Sigmoid colon (tissue), 4 donors: ENCODE measurements at regions not wholly inside any gene's neighbourhood (a gene's known extent, or its start where the extent isn't known, plus 50 kb on each side); places are given as distances from the start of the nearest gene placed in this dataset.

ENCODE experiments used
- CTCF ChIP-seq, 4 experiments: fragments of 450-650 bp in 3 of 4; fragments of 200-600 bp in 1 of 4; IDR thresholded peaks; one replicate each; pipeline ENCODE4 v1.5.1; 2016 to 2019; ENCODE audit warnings: antibody characterized with exemption in 4 of 4, mild to moderate bottlenecking in 3 of 4, moderate library complexity in 2 of 4
- EP300 ChIP-seq, 4 donors: sonication (generic); formaldehyde crosslinking; IDR thresholded peaks; one replicate each; pipeline ENCODE4 v1.6.1; 2017; ENCODE audit warnings: antibody characterized with exemption in 4 of 4
- POLR2A ChIP-seq, 2 donors: fragments of 450-650 bp; IDR thresholded peaks; one replicate each; pipeline ENCODE4 v1.6.1; 2016; ENCODE audit warnings: antibody characterized with exemption in 2 of 2, mild to moderate bottlenecking in 2 of 2, moderate library complexity in 2 of 2
- POLR2AphosphoS5 ChIP-seq, 4 donors: sonication (generic); formaldehyde crosslinking; IDR thresholded peaks; one replicate each; pipeline ENCODE4 v1.6.1; 2017; ENCODE audit warnings: antibody characterized with exemption in 4 of 4

- TF ChIP-seq POLR2A (IDR thresholded peaks at IDR 0.05) = no peak
- no peak for TF ChIP-seq CTCF (IDR thresholded peaks at IDR 0.05)
- no peak for TF ChIP-seq POLR2AphosphoS5 (IDR thresholded peaks at IDR 0.05)
- no peak for TF ChIP-seq EP300 (IDR thresholded peaks at IDR 0.05)
Observed at GRCh38 chr1:172823534-172823933, 164.6 kb downstream of the FASLG start.
